K562 (cell line): ENCODE measurements at regions not wholly inside any gene's neighbourhood (a gene's known extent, or its start where the extent isn't known, plus 50 kb on each side); places are given as distances from the start of the nearest gene placed in this dataset.

Source experiments
- ATAC-seq: fragments of 200-7000 bp; cut with Tn5 transposase; 3 replicates; pipeline ENCODE4 v1.9.1; 2020; ENCODE audit warnings: moderate library complexity
- BruUV-seq: library from RNA; stranded (reverse); fragments of 400-500 nt; replicated peaks from 2 replicates; lab custom pipeline; 2021; lab: Mats Ljungman, UMichigan
- CTCF ChIA-PET: fragments of 300-600 bp; formaldehyde crosslinking; extraction: SDS; loops from one replicate; lab custom pipeline; 2021; ENCODE audit warnings: low intra/inter-chr PET ratio; lab: Yijun Ruan, JAX
- POLR2A ChIA-PET: fragments of 300-600, 350-650 bp; sonication (Branson Sonifier 250); formaldehyde crosslinking; extraction: SDS; loops from one replicate; lab custom pipeline; 2021; ENCODE audit warnings: antibody characterized with exemption, inconsistent platforms; lab: Yijun Ruan, JAX
- DNase-seq, 4 experiments: peaks; one replicate each; pipeline versions ENCODE4 v3.0.0 to v3.0.0-alpha.2; 2011 to 2018; ENCODE audit warnings: low spot score in 3 of 4, mixed read lengths in 3 of 4; ENCODE audit errors: extremely low read depth in 1 of 4
- FAIRE-seq: peaks from 2 replicates; lab custom pipeline; 2011; peaks lifted over from hg19 to GRCh38; lab: Jason Lieb, UNC
- H2AFZ ChIP-seq: 2 replicates; pipeline ENCODE4 v1.6.0; 2011; ENCODE audit warnings: low read depth, low read length, control low read depth, inconsistent platforms
- H3K27ac ChIP-seq: fragments of 200-600 bp; 3 replicates; pipeline ENCODE4 v1.8.0; 2011; ENCODE audit warnings: low read depth, mild to moderate bottlenecking, control low read depth, inconsistent platforms, low read length, moderate library complexity, mixed read lengths; ENCODE audit errors: extremely low read depth
- H3K27me3 ChIP-seq, 2 experiments: fragments of 300-600 bp in 1 of 2; 2 replicates in 1 of 2; 3 replicates in 1 of 2; pipeline versions ENCODE4 v1.6.0 to v1.8.0; 2011; ENCODE audit warnings: inconsistent platforms in 2 of 2, low read length in 2 of 2, mild to moderate bottlenecking in 1 of 2, mixed read lengths in 1 of 2, moderate library complexity in 1 of 2; ENCODE audit not compliant: control insufficient read depth in 2 of 2, insufficient read depth in 2 of 2
- H3K36me3 ChIP-seq: fragments of 300-600 bp; 3 replicates; pipeline ENCODE4 v1.8.0; 2011; ENCODE audit warnings: mild to moderate bottlenecking, low read length, inconsistent platforms; ENCODE audit not compliant: control insufficient read depth, insufficient read depth
- H3K4me1 ChIP-seq, 2 experiments: fragments of 200-600 bp in 1 of 2; replicated peaks in 1 of 2; 2 replicates in 1 of 2; 3 replicates in 1 of 2; pipeline versions ENCODE4 v1.5.1 to v1.8.0; 2011; ENCODE audit warnings: inconsistent platforms in 2 of 2, low read length in 2 of 2, mild to moderate bottlenecking in 1 of 2, mixed read lengths in 1 of 2, moderate library complexity in 1 of 2; ENCODE audit not compliant: control insufficient read depth in 2 of 2, insufficient read depth in 2 of 2
- H3K4me2 ChIP-seq: 2 replicates; pipeline ENCODE4 v1.6.1; 2011; ENCODE audit warnings: low read length, control low read depth, inconsistent platforms, mixed read lengths; ENCODE audit not compliant: insufficient read depth
- H3K4me3 ChIP-seq: fragments of 200-600 bp; sonication (generic), shearing (Covaris generic); 2 replicates; pipeline ENCODE4 v1.5.1; 2016; ENCODE audit warnings: control low read depth, inconsistent platforms
- H3K79me2 ChIP-seq: fragments of 200-600 bp; 3 replicates; pipeline ENCODE4 v1.8.0; 2011; ENCODE audit warnings: low read length, inconsistent platforms; ENCODE audit not compliant: control insufficient read depth, insufficient read depth
- H3K9ac ChIP-seq, 2 experiments: 2 replicates each; pipeline versions ENCODE4 v1.6.0 to v1.6.1; 2011; ENCODE audit warnings: low read depth in 2 of 2, low read length in 2 of 2, control low read depth in 1 of 2, inconsistent platforms in 1 of 2, mild to moderate bottlenecking in 1 of 2, mixed read lengths in 1 of 2; ENCODE audit not compliant: insufficient read depth in 1 of 2
- H3K9me1 ChIP-seq: one replicate; pipeline ENCODE4 v1.6.0; 2011; ENCODE audit warnings: inconsistent platforms, mild to moderate bottlenecking, low read length, moderate library complexity; ENCODE audit not compliant: control insufficient read depth, insufficient read depth
- H3K9me3 ChIP-seq: replicated peaks from 2 replicates; pipeline ENCODE4 v1.5.1; 2011; ENCODE audit warnings: low read depth, low read length, inconsistent platforms; ENCODE audit not compliant: control insufficient read depth, insufficient read depth
- H4K20me1 ChIP-seq: replicated peaks from 2 replicates; pipeline ENCODE4 v1.6.1; 2011; ENCODE audit warnings: low read length, inconsistent platforms, mixed read lengths; ENCODE audit not compliant: control insufficient read depth, insufficient read depth
- BACH1 ChIP-seq: fragments of 200-800 bp; sonication (Bioruptor generic); IDR thresholded peaks from 2 replicates; pipeline ENCODE4 v1.6.1; 2016; ENCODE audit warnings: missing genetic modification characterization, missing compliant biosample characterization
- NCOA6 ChIP-seq: fragments of 450-650 bp; IDR thresholded peaks from 2 replicates; pipeline ENCODE4 v1.6.1; 2017; ENCODE audit warnings: mild to moderate bottlenecking
- PHB ChIP-seq: fragments of 250-450 bp; sonication (Bioruptor Pico); IDR thresholded peaks from 2 replicates; pipeline ENCODE4 v1.5.0; 2021
- RBM22 ChIP-seq: fragments of 200-400 bp; formaldehyde crosslinking; IDR thresholded peaks from 2 replicates; pipeline ENCODE4 v1.6.1; 2018; ENCODE audit warnings: low read length, low read depth; ENCODE audit not compliant: poor library complexity, severe bottlenecking
- SAP30 ChIP-seq: fragments of 200-600 bp; sonication (generic); IDR thresholded peaks from 2 replicates; pipeline ENCODE4 v1.6.1; 2012; ENCODE audit warnings: borderline replicate concordance, low read depth, mild to moderate bottlenecking, moderate library complexity, low read length, control low read depth, inconsistent platforms; ENCODE audit not compliant: insufficient read depth, poor library complexity, severe bottlenecking
- SRSF7 ChIP-seq: fragments of 200-400 bp; formaldehyde crosslinking; optimal IDR thresholded peaks from 2 replicates; pipeline ENCODE3; 2017; ENCODE audit warnings: mild to moderate bottlenecking, low read depth, low read length
- THRAP3 ChIP-seq: fragments of 450-650 bp; IDR thresholded peaks from 2 replicates; pipeline ENCODE4 v1.6.1; 2016; ENCODE audit warnings: mild to moderate bottlenecking, inconsistent platforms, borderline replicate concordance
- ZNF785 ChIP-seq: fragments of 250-450 bp; sonication (Bioruptor Pico); IDR thresholded peaks from 2 replicates; pipeline ENCODE4 v1.4.0; 2020; ENCODE audit warnings: mild to moderate bottlenecking
- ZNF79 ChIP-seq: fragments of 250-450 bp; sonication (Bioruptor Pico); IDR thresholded peaks from 2 replicates; pipeline ENCODE4 v1.4.0; 2020; ENCODE audit warnings: low read depth, mild to moderate bottlenecking, moderate library complexity
- WGBS: fragments of 100-300 bp; shearing (Covaris generic); methylation state at CpG from one replicate; pipeline ENCODE4 v1.1.6; 2016; ENCODE audit warnings: low coverage, mixed read lengths; ENCODE audit not compliant: insufficient coverage; ENCODE audit errors: missing lambda C conversion rate; 5-methylcytosine and 5-hydroxymethylcytosine counted together
- in situ Hi-C: fragments of 300-500 bp; cut with MboI; formaldehyde crosslinking; loops from 4 replicates; pipeline ENCODE4 v1.15.0; 2018; ENCODE audit warnings: inconsistent platforms, mixed read lengths
- intact Hi-C: fragments of 100-400 bp; cut with micrococcal nuclease; formaldehyde crosslinking; loops from 2 replicates; pipeline ENCODE4 v1.14.2; 2022

GRCh38 chr1:222335586-222335985 lies 212.3 kb downstream of the HHIPL2 start:
- no peak for ATAC-seq
- intact Hi-C loops: no loop called here
- FAIRE-seq: no peak
- H3K27me3 ChIP-seq: no peaks in the 10 kb centered on the region
- no peak overlapping the region for H2AFZ ChIP-seq
- H3K9me3 ChIP-seq: no peaks in the 10 kb centered on the region
- DNase-seq: no peak
- no peaks in the 10 kb centered on the region for H3K36me3 ChIP-seq
- TF ChIP-seq SRSF7 (no peak), THRAP3 (no peak), SAP30 (no peak), NCOA6 (no peak), ZNF785 (CRISPR knock-in tag) (no peak), ZNF79 (no peak), PHB (CRISPR knock-in tag) (no peak), RBM22 (no peak), BACH1 (no peak)
- H3K79me2 ChIP-seq: no peaks in the 10 kb centered on the region
- H4K20me1 ChIP-seq: no peaks in the 10 kb centered on the region
- no TSS peak for BruUV-seq
- H3K4me2 ChIP-seq: no peak overlapping the region
- H3K4me3 ChIP-seq: no peak overlapping the region
- no peaks in the 10 kb centered on the region for H3K4me1 ChIP-seq
- in situ Hi-C loops: no loop called here
- ChIA-PET CTCF (no interaction called here), POLR2A (no interaction called here)
- no peak overlapping the region for H3K9ac ChIP-seq
- H3K9me1 ChIP-seq: no peaks in the 10 kb centered on the region
- 0% methylated on average over 1 of the region's 1 CpG for WGBS
- H3K27ac ChIP-seq: no peak overlapping the region
